ENCODE measurements at regions not wholly inside any gene's neighbourhood (a gene's known extent, or its start where the extent isn't known, plus 50 kb on each side); places are given as distances from the start of the nearest gene placed in this dataset.

DNA sequence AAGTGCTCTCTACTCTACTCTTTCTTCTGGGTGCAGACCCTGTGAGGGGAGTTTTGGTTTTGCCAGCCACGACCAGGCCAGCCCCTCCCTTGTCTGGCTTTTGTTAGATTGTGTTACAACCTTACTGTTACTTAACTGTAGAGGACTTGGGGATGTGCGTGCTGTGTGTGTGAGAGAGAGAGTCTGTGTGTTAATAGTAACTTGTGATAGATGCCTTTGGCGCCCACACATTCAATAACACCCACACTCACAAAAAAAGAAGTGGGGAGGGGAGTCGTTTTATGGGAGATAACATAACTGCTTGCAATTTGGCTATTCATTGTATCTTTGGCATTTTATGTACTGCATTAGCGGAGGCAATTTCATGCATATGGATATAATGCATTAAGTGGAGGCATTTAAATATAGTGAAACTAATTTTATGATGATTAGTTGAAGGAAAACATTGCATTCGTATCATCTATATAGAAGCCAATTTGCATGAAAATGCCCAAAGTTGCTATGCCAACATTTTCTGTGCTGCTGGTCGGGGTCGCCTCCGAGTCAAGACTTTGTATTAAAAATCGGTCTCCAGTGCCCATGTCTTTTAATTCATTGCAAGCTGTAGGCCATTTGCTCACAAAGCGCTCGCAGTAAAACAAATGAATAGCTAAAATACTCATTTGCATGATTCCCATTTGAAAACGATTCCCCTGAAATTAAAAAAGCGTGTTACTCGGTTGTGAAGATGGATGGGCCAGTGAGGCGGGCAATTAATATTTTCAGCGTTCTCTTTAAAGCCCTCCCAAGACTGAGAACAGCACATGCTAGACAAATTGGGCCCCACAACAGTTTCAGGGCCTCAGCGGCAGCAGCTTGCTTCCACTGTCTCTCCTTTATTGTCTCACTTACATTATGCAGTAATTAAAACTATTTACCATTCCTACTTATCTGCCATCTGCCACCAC, 158.5 kb upstream of the SMAD3 start (continued):
- TF ChIP-seq, protein P1, sequence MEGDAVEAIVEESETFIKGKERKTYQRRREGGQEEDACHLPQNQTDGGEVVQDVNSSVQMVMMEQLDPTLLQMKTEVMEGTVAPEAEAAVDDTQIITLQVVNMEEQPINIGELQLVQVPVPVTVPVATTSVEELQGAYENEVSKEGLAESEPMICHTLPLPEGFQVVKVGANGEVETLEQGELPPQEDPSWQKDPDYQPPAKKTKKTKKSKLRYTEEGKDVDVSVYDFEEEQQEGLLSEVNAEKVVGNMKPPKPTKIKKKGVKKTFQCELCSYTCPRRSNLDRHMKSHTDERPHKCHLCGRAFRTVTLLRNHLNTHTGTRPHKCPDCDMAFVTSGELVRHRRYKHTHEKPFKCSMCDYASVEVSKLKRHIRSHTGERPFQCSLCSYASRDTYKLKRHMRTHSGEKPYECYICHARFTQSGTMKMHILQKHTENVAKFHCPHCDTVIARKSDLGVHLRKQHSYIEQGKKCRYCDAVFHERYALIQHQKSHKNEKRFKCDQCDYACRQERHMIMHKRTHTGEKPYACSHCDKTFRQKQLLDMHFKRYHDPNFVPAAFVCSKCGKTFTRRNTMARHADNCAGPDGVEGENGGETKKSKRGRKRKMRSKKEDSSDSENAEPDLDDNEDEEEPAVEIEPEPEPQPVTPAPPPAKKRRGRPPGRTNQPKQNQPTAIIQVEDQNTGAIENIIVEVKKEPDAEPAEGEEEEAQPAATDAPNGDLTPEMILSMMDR (conservative IDR thresholded peaks at IDR 0.05; ENCODE audit: low read depth, low read length), result no peak
